Endometrium (tissue), 2 donors: ENCODE measurements at regions not wholly inside any gene's neighbourhood (a gene's known extent, or its start where the extent isn't known, plus 50 kb on each side); places are given as distances from the start of the nearest gene placed in this dataset.

Experiments used
- FAIRE-seq: peaks from 2 replicates; lab custom pipeline; 2012; peaks lifted over from hg19 to GRCh38; lab: Jason Lieb, UNC
- donor health status: control.
- donor health status: control.

DNA sequence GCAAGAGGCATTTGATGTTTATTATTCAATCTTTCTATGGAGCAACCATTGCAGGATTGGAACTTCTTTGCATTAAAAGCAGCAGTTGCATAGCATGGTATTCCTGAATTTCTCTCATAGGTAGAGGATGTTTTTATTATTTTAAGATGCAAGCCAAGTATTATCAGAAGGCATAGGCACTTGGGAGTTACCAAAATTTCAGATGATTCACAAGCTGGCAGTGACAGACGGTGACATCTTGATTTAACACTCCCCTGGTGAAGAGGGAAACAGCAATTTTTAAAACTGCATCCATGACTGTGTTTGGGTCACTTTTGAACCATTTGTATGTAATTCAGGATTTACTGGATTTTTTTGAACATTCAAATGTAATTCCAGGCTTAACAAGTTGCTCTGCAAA is 654.3 kb downstream of the SLC4A3 start:
- FAIRE-seq = no peak

DNA sequence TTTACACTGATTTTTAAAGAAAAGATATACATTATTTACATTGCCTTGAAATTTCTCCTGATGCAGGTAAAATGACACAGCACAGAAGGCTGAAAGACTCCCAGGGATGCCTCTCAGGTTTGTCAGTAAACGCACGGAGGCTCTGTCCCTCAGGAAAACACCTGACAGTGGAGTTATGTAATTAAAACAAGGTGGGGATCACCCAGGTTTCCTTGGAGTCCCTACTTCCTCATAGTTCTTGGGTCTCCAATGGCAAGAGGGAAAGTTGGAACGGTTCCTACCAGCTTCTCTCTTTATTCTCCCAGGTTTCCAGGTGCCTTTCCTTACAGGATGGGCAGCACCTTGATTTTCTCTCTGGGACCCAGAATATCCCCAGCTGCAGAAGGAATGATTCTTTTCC is 654.8 kb downstream of the SLC4A3 start:
- FAIRE-seq = no peak

GRCh38 chr2:220293966-220294365 is 666.5 kb downstream of the SLC4A3 start:
- FAIRE-seq = no peak

- FAIRE-seq = no peak
Observed at GRCh38 chr2:220296174-220296573, 668.7 kb downstream of the SLC4A3 start.

DNA sequence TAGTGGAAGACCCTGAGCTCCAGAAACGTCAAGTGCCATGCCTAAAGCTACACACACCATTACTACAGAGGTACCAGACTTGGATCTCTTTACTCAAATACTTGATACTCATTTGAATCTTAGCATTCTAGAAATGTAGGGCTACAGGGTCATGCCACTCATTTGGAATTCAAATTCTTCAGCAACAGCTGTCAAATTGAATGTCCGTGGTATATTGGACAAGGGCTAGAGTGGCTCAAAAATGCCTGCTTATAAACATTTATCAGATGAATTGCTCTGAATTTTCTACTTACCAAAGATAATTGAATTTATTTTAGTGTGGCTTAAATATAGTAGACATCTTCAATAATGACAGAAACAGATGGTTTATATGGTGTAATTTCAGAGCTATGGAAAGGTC is 669.7 kb downstream of the SLC4A3 start:
- FAIRE-seq = no peak

DNA sequence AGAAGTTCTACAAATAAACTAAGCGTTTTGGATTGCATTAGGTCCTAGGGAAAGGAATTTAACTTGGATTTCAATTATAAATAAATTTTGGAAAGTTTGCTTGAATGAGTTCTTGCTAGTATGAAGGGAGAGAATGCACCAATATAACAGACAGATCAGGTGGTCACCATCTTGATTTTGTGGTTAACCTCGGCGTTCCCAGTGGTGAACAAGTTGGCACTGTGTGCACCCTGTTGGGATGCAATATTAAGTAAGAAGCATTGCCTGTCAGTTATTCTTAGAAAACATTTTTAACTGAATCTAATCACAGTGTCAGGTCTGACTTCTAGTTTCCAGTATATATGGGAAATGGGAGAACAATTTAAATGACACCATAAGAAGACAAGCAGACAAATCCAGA is 673.4 kb downstream of the SLC4A3 start:
- no peak for FAIRE-seq

- no peak for FAIRE-seq
Observed at GRCh38 chr2:220302756-220303155, 675.3 kb downstream of the SLC4A3 start.

DNA sequence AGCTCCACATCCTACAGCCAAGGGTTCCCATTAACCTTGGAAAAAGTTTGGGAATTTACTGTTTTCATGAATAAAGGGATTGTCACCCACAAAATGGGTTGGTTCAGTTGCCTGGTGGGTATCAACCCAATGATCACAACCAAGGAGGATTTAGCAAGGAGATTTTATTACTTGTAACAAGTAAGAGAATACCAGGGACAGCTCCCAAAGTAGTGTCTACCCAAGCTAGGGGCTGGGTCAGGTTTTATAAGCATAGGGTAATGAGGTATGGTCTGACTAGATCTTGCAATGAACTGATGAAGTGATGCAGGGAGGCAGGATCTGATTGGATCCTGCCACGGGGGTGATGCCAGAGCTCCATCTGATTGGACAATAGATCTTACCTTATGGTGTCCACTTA is 681.8 kb downstream of the SLC4A3 start:
- no peak for FAIRE-seq

GRCh38 chr2:220310451-220310861 is 683.0 kb downstream of the SLC4A3 start:
- no peak for FAIRE-seq

GRCh38 chr2:220315098-220315823 is 687.8 kb downstream of the SLC4A3 start:
- FAIRE-seq = peak; percentile 93

GRCh38 chr2:220318037-220318436 is 690.6 kb downstream of the SLC4A3 start:
- FAIRE-seq = no peak

DNA sequence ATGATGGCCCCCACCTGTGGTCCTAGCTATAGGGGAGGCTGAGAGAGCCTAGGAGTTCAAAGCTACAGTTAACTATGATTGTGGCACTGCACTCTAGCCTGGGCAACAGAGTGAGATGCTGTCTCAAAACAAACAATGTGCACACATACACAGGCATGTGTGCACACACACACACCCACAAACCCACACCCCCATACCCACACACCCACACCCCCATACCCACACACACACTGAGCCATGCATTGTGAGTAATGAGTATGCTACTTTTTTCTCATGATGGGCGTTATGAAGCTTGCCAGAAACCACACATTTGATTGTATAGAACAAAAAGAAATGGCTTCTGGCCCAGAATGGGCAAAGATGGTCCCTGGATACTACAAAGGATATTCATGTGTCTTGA is 691.1 kb downstream of the SLC4A3 start:
- no peak for FAIRE-seq

DNA sequence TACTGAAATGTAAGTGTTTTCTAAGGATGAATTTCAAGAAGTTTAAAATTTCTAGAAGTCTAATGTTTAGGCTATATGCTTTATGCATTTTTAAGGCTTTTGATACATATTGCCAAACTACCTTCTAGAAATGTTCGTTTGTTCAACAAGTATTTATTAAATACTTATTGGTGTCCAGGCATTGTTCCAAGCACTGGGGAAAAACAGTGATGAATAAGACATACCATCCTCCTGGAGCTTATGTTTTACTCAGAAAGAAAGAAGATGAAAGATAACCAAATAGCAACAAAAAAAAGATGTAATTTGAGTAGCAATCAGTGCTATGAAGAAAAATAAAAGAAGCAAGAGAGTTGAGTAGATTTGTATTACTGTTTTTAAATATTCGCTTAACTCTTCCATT is 692.9 kb downstream of the SLC4A3 start:
- FAIRE-seq = no peak

DNA sequence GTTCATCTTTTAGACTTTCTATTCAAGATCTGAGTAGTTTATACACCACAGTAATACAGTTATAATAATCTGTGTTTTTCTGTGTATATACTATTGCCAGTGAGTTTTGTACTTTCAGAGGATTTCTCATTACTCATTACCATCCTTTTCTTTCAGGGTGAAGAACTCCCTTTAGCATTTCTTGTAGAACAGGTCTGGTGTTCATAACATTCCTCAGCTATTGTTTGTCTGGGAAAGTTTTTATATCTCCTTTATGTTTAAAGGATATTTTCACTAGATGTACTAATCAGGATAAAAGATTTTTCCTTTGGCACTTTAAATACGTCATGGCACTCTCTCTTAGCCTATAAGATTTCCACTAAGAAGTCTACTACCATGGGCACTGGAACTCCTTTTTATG is 705.5 kb downstream of the SLC4A3 start:
- FAIRE-seq = no peak

GRCh38 chr2:220334210-220334609 is 706.8 kb downstream of the SLC4A3 start:
- no peak for FAIRE-seq

GRCh38 chr2:220334871-220335590 is 707.6 kb downstream of the SLC4A3 start:
- FAIRE-seq = no peak

GRCh38 chr2:220335591-220335915 is 708.1 kb downstream of the SLC4A3 start:
- no peak for FAIRE-seq

- FAIRE-seq = no peak
Observed at GRCh38 chr2:220336771-220337170, 709.3 kb downstream of the SLC4A3 start.

DNA sequence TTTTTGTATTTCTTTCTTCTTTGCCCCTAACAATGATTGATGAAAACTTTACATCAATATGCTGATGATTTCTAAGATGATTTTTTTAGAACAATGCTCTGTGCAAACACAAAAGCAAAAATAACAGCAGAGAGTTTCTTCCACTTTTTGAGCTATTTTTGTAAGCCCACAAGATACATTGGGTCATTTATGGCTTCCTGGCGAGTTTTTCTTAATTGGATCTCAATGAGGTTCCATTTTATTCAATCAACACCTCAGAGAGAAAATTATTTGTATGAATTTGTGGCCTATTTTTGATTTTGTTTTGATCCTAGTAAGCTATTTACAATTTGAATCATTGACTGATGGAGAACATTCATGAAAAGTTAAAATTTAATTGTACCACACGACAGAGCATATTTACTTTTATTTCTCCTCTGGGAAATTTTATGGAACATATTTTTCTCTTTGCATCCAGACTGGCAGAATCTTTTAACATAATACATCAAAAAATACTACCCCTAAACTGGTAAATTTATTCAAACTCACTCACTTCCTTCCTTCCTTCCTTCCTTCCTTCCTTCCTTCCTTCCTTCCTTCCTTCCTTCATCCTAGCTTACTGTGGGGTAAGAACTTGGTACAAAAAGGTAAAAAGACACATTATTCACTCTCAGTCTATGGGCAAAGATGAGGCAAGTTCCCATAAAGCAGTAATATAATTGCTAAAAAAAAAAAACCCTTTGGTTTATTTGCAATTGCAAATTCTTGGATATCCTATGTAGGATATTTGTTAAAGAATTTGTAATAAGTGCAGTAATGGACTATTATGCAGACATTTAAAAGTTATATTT is 710.4 kb downstream of the SLC4A3 start:
- FAIRE-seq = no peak

DNA sequence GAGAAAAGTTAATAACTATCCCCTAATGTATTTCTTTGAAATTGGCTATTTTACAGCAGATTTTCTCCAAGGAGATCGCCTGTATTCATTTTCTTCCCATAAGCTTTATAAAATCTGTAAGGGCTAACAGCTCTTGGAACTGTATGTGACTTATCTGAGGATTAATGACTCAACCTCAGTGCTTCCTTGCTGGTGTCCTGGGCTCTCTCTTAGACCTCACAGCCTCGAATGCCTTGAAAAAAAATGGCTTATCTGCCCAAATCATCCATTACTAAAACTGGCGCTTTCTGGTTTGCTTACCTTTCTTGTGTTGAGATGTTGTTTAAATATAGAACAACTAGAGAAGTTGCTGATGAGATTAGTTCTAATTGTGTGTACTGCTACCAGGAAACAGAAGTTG is 713.6 kb downstream of the SLC4A3 start:
- FAIRE-seq = no peak

DNA sequence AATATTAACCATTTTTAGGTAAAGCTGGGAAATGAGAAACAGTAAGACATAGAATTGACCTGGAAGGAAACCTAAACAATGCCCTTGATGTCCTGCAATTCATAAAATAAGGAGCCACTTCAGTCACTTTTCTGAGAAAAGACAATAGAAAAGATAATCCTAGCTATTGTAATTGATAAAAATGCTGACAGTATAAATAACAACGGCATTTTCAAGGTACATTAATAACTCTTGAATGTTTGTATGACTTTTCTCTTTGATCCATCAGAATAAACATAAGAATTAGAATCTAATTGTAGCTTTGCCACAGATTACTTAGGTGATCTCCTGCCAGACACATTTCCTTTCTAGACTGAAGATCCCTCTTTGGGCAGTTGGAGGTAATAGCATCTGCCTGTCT is 719.5 kb downstream of the SLC4A3 start:
- FAIRE-seq = no peak

DNA sequence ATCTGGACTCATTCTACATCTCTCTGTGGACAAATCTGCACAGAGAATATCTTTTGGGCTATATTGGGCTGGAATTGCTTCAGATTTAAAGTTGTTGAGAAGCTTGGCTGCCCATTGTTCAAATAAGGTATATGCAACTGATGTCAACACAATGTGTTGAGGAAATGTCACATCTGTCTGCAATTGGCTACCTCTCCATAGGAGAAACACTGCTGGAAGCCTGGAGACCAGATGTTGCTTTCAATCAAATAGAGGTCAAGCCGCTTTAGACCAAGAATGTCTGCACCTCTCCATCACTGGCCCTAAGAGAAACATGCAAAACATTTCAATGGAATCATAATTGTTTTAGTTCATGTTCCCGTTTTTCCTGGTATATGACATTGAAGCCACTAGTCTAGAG is 720.2 kb downstream of the SLC4A3 start:
- no peak for FAIRE-seq

DNA sequence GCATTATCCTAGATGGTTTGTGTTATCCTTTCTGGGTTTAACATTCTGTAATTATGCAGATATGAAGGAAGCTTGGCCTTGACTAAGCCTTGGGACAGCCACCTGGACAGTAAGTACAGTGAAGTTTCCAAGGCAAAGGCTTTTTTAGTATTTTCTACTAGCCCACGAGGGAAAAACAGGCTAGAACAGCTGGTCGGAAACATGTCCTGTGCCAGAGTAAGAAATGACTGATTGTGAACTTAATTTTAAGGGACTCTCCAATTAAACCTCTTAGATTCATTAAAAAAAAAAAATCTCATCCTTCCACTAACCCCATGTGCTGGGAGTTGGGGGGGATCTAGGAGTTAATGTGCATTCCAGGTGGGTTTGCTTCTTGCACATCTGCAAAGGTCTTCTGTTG is 720.8 kb downstream of the SLC4A3 start:
- no peak for FAIRE-seq
